NCI-H128 (cell line): ENCODE measurements at regions not wholly inside any gene's neighbourhood (a gene's known extent, or its start where the extent isn't known, plus 50 kb on each side); places are given as distances from the start of the nearest gene placed in this dataset.

Source experiments
- DNase-seq: peaks from one replicate; lab custom pipeline; 2025; ENCODE audit not compliant: unreplicated experiment; lab: John Stamatoyannopoulos, UW

- DNase-seq = no peak
These were observed 514.4 kb upstream of the HS6ST1 start for GRCh38 chr2:128832946-128833663.

DNA sequence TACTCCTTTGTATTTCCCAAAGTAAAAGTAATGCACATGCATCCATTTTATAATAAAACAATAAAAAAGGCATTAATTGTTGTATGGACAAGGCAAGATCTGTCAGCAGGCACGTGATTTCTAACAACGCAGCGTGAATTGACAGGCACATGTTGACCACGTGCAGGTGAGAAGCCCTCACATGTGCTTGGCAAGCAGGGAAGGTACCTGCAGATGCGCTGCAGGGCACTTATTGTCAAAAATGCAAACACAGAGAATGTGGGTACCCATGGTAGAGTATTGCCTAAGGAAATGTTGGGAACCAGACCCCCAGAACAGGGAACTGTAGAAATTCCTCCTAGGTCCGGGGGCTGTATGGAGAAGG lies 515.0 kb upstream of the HS6ST1 start:
- DNase-seq = no peak

DNA sequence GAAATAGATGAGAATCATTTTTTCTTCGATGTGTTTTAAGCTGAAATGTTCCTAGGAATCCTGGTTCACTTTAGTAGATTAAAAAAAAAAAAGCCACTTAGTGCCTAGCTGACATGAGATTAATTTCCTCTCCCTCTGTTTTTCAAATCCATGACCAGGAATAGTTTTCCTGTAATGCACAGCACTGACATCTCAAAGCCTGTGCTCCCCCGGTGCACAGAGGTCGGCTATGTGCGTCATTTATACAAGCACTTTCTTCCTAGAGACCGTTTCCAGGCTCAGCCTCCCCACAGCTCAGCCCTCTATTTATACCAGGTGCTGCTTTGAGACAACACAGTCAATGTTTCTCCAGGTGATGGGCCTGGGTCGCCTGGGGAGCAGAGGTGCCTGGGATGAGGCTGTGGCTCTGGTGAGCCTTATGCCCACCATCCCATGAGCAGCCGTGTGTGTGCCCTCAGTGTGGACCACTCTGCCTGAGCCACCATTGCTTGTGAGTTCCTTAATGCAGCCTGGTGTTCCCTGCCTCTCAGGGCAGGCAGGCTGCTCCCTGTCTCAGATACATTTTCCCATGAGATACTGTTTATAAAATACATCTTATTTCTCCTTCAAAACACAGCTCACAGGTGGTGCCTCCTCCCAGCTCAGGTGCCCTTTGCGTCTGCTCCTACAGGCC lies 515.7 kb upstream of the HS6ST1 start:
- no peak for DNase-seq

DNA sequence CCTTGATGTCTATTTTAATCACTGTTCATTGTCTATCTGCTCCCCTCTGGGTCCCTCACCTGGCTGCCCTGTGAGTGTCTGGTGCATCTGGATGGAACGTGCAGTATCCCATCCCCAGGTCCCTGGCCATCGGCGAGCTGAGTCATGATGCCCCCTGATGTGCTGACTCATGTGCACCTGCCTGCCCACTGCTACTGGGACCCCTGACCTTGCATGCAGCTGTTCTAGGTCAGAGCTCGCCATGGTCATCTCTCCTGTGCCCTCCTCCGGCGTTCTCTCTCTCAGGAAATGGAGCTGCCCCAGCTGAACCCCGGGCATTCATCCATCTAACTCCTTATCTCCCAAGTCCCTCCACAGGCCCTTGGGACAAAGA lies 516.2 kb upstream of the HS6ST1 start:
- DNase-seq = no peak

DNA sequence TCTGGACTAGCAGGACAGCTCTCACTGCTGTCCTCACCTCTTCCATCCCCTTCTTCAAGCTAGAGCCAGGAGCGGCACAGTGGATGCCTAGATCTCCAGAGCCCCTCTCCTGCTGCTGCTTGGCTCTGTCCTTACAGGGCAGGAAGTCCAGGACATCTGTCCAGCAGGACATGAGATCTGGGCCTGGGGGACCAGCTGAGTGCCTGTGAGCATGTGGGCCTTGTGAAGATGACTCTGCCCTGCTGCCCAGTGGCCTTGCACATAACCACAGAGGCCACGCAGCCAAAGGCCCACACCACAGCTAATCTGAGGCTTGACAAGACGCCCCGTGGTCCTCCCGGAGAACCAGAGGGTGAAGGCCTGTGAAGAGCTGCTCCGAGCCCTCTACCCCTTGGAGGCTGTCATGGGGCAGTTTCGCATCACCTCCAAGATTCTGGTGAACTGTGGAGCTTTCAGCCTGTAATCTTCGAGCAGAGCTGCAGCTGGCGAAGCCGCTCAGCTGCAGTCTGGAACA lies 516.7 kb upstream of the HS6ST1 start:
- no peak for DNase-seq

DNA sequence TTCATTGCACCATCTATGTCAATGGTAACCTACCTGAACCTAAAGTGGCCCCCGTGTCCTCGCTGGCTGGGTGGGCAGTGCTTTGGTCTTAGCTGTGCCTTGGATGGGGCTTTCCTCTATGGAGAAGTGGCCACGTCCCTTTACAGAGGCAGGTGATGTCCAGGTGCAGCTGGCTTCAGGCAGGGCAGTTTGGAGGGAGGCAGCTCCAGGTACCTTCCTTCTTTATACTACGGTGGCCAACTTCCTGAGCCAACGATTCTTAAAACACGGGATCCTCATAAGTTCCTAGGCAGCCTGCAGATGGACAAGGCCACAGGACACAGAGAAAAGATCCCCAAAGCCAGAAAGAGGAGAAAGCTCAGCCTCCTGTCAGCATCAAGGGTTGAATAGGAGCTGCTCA lies 517.3 kb upstream of the HS6ST1 start:
- DNase-seq = no peak

GRCh38 chr2:128836559-128837100 lies 518.0 kb upstream of the HS6ST1 start:
- no peak for DNase-seq

DNA sequence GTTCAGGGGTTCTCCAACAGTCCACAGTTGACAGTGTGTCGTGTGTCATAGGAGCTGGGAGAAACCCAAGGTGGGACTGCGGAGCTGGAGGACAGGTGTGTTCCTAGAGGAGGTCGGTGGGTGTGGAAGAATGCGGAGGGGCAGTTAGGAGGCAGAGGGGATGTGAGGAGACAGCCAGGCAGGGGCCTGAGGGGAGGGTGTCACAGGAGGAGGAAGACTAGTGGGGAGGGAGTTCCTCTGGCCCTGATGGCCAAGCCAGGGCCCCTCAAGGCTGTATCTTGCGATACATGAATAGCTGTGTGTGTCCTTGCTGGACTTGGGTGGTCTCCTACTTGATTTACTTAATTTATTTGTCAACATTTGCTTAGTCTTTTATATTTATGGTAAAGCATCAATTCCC lies 519.6 kb upstream of the HS6ST1 start:
- DNase-seq = no peak

DNA sequence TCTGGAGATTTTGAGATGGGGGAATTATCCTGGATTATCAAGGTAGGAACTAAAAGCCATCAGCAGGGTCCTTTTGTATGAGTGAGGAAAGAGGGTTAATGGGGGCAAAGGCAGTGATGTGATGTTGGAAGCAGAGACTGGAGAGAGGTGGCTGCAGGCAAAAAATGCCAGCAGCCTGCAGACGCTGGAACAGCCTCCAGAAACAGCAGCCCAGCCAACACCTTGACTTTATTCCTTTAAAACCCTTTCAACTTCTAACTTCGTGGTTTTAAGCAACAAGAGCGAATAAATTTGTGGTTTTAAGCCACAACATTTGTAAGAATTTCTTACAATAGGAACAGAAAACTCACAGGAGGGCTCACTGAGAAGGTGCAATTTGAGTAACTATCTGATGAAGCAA lies 523.1 kb upstream of the HS6ST1 start:
- DNase-seq = no peak

- no peak for DNase-seq
These were observed 548.6 kb upstream of the HS6ST1 start for GRCh38 chr2:128867311-128867710.

DNA sequence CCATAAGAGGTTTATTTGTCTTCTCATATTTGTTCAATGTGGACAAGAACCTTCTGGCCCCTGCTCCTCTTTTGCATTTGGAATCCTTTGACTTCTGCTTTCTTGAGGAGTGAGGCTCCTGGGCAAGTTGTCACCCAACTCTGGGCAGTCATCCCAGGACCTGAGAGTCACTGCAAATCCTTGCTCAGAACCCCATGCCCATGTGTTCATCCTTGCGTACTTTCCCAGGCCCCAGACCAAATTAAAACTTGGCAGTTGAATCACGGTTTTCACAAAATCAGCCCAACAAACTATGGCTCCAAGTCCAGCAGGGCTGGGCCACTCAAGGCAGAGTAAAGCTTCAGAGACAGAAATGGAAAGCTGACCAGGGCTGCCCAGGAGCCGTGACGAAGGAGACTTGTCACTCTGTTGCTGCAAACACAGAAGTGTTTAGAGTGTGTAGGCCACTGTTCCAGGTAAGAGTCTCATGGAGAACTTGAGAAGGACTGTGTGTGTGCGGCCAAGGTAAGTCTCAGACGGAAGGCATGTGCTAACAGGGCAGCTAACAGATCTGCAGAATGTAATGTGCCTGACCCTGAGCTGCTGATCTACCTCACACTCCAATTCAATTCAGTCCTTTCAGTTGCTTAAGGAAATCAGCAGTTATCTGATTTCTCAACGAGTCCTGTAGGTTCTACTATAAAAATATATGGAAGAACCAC lies 549.4 kb upstream of the HS6ST1 start:
- no peak for DNase-seq

DNA sequence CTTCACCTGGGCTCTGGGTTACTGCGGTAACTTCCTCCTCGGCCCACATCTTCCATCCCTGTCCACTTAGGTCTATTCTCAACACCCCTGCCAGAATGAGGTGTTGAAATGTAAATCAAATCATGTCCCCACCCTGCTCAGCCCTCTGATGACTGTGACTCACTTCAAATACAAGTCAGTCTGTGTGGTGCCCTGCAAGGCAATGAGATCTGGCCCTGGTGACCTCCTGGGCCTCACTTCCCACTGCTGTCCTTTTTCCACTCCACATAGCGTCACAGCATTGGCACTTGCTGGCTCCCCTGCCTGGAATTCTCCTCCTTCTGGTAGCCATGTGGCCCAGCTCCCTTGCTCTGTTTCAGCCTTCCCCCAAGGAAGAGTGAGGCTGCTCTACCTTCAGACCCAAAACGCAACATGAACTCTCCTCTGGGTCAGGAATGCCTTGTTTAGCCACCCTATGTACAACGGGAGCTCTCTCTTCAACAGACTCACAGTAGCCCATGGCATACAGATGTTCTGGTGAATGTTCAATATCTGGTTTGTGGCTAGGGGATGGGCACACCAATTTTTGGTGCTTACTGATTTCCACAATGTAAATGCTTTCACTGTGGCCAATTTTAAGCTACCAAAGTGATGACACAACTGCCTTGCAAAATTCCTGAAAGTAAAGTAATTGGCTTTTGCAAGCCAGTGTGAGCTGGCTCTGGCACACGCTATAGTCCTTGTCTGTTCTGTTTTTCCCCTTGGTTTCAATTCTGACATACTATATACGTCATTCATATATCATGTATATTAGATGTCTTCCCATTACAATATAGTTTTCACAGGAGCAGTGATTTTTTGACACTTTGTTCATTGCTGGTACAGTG lies 550.3 kb upstream of the HS6ST1 start:
- DNase-seq = no peak

DNA sequence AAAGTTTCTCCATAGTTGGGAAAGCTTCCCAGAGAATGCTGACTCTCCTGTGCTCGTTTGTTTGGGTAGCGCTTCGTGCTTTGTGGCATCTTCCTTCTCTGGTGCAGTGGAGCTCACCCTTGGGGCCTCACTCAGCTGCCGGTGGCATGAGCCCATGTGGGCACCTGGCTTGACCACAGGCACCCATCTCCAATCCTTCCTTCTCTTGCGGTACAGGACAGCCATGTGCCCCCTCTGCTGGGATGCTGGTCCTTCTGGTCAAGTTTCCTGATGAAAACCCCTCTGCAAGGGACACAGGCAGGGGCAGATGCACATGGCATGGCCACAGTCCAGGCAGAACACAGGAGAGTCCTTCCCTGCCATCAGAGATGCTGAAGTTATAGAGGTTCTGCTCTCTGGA lies 555.9 kb upstream of the HS6ST1 start:
- DNase-seq = no peak

DNA sequence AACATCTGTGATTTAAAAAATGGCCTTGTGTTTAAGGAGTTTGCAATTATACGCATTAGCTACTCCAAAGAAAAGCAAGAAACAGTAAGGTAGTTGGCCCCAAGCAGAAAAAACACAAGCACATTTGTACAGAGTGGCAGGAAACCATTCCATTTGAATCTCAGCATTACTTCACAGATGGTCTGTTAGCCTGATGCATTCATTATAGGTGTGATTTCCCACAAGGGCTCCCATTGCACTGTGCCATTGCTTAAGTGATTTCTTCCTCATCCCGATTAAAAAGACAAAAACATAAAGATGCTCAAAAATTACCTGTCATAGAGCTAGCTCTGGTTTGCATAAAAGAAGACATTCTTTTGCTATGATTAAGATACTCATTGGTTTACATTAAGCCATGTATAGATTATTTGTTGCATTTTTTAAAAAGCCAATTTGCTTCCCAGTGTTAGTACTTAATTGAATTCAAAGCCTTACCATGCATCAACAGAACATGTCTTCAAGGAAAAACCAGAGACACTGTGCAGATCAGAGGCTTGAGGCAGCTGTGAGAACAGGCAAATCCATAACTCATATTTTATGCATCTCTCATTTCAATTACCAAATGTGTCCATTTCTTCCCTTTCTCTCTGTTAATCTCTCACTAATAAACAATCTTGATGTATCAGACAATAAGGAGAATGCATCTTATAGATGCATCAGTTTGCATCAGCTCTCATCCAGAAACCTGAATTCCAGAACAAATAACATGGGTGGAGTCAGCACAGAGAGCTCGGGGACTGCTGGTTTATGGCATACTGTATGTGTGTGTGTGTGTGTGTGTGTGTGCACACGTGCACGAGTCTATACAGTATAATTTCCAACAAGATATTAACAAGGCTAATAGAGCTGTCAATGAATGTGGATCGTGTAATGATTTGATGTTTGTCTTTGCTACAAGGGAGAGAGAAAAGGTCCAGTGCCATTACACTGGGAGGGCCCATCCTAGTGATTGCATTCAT lies 558.6 kb upstream of the HS6ST1 start:
- DNase-seq = no peak

DNA sequence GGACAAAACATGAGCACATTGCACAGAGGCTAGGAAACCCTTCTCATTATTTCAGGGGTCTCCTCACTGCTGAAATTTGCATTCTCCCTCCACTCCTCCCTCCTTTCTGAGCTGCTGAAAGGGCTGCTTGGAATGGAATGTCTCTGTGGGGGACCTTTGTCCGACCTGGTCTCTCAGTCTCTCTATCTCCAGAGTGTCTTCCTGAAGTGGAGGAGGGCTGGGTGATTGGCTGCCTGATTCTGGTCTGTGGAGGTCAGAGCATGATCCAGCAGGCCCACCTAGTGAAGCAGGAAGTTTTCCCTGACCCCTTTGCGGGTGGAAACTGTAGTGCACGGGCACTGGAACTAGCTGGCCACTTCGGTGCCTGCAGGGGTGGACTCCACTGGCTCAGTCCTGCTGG lies 560.5 kb upstream of the HS6ST1 start:
- no peak for DNase-seq

DNA sequence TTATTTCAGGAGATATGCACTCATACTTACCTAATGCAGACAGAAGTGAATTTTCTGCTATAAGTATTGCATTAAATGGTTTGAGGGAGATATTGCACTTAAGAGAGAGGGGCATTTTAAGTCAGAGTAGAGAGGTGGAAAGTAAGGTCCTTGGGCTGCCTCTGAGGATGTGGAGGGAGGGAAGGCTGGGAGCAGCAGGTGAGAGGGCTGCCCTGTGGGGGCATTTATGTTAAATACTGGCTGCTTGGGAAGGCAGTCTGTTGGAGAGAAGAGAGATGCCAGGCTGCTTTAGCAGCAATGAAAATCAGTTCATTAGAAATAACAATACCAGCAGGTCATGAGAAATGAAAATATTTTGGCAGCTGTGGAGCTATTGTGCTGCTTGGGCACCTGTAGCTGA lies 576.2 kb upstream of the HS6ST1 start:
- no peak for DNase-seq

GRCh38 chr2:128901572-128902391 lies 583.1 kb upstream of the HS6ST1 start:
- no peak for DNase-seq

DNA sequence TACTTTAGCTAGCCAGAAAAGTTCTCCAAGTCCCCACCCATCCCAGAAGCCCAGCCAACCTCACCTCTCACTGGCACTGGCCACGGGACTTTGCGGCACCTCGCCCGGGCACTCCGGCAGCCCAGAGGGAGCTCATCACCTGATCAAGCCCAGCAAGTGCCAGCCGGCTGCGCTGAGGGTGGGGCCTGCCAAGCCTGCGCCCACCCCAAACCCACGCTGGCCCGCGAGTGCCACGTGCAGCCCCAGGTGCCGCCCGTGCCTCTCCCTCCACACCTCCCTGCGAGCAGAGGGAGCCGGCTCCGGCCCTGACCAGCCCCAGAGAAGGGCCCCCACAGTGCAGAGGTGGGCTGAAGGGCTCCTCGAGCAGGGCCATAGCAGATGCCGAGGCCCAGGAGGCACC lies 585.0 kb upstream of the HS6ST1 start:
- DNase-seq = no peak

GRCh38 chr2:128911276-128911675 lies 592.6 kb upstream of the HS6ST1 start:
- DNase-seq = no peak
